ENCODE measurements at regions not wholly inside any gene's neighbourhood (a gene's known extent, or its start where the extent isn't known, plus 50 kb on each side); places are given as distances from the start of the nearest gene placed in this dataset.
"Not testable (repeated sequence)": the region's sequence is repeated elsewhere in the genome, so short reads cannot be mapped to it uniquely, and the experiment has no call there.

GRCh38 chr22:44636502-44637206 lies 65.3 kb upstream of the PRR5 start:
- CTCF ChIA-PET; H3K9me3 ChIP-seq (ENCODE audit: control insufficient read depth, insufficient read depth, low read depth, low read length); H3K4me3 ChIP-seq (ENCODE audit: low read depth, low read length); POLR2A ChIA-PET; H3K27ac ChIP-seq (ENCODE audit: extremely low read depth, low read depth, low read length); H3K4me1 ChIP-seq (ENCODE audit: control insufficient read depth, insufficient read depth, low read length); H3K36me3 ChIP-seq (ENCODE audit: control insufficient read depth in 2 of 2, insufficient read depth in 1 of 2, low read length in 2 of 2): not testable (repeated sequence)
- TF ChIP-seq ZNF366 (tag by site-specific recombination; conservative IDR thresholded peaks at IDR 0.05) (peak; percentile 94), ZNF514 (tag by site-specific recombination; IDR thresholded peaks at IDR 0.05) (0 out of 2 replicates have a peak, but pooled peaks have one; percentile 20), ZBTB17 (tag by site-specific recombination; IDR thresholded peaks at IDR 0.05) (peak; percentile 95)

- POLR2A ChIA-PET, result interaction anchor here (0.7 kb wide), 1 partner anchor 294 kb away, joined by 4 read pairs; no protein-coding TSS in a partner anchor
- CTCF ChIA-PET, result interaction anchor here (0.6 kb wide), 1 partner anchor 171 kb away, joined by 3 read pairs; no protein-coding TSS in a partner anchor
- H3K36me3 ChIP-seq (ENCODE audit: control insufficient read depth in 2 of 2, insufficient read depth in 1 of 2, low read length in 2 of 2); H3K27ac ChIP-seq (ENCODE audit: extremely low read depth, low read depth, low read length); H3K9me3 ChIP-seq (ENCODE audit: control insufficient read depth, insufficient read depth, low read depth, low read length); H3K4me1 ChIP-seq (ENCODE audit: control insufficient read depth, insufficient read depth, low read length); H3K4me3 ChIP-seq (ENCODE audit: low read depth, low read length): not testable (repeated sequence)
These were observed 66.4 kb upstream of the PRR5 start for GRCh38 chr22:44635567-44635966.

- ChIA-PET POLR2A (interaction anchor here (0.6 kb wide), 1 partner anchor 309 kb away, joined by 4 read pairs; no protein-coding TSS in a partner anchor), CTCF (interaction anchor here (0.6 to 1.0 kb wide), 2 partner anchors 9 to 172 kb away, joined by 3 to 5 read pairs; no protein-coding TSS in a partner anchor)
- Histone ChIP-seq H3K4me1 (ENCODE audit: control insufficient read depth, insufficient read depth, low read length) (no peaks in the 10 kb centered on the region), H3K36me3 (ENCODE audit: control insufficient read depth in 2 of 2, insufficient read depth in 1 of 2, low read length in 2 of 2) (no peaks in the 10 kb centered on the region), H3K9me3 (ENCODE audit: control insufficient read depth, insufficient read depth, low read depth, low read length) (no peaks in the 10 kb centered on the region), H3K27ac (ENCODE audit: extremely low read depth, low read depth, low read length) (no peak overlapping the region), H3K4me3 (ENCODE audit: low read depth, low read length) (no peak overlapping the region)
- TF ChIP-seq ZSCAN16 (tag by site-specific recombination; IDR thresholded peaks at IDR 0.05), result no peak
These were observed 67.3 kb upstream of the PRR5 start for GRCh38 chr22:44634426-44635321.

- no peaks in the 10 kb centered on the region for H3K4me1 ChIP-seq (ENCODE audit: control insufficient read depth, insufficient read depth, low read length)
- CTCF ChIA-PET, result no interaction called here
- POLR2A ChIA-PET, result no interaction called here
These were observed 68.4 kb upstream of the PRR5 start for GRCh38 chr22:44633647-44634046.

More at GRCh38 chr22:44633647-44634046, 68.4 kb upstream of the PRR5 start:
- Histone ChIP-seq H3K36me3 (ENCODE audit: control insufficient read depth in 2 of 2, insufficient read depth in 1 of 2, low read length in 2 of 2) (no peaks in the 10 kb centered on the region), H3K9me3 (ENCODE audit: control insufficient read depth, insufficient read depth, low read depth, low read length) (no peaks in the 10 kb centered on the region), H3K4me3 (ENCODE audit: low read depth, low read length) (no peak overlapping the region), H3K27ac (ENCODE audit: extremely low read depth, low read depth, low read length) (no peak overlapping the region)
- TF ChIP-seq ZNF366 (tag by site-specific recombination; conservative IDR thresholded peaks at IDR 0.05) (peak; percentile 98), PATZ1 (tag by site-specific recombination; IDR thresholded peaks at IDR 0.05) (no peak), ZBTB17 (tag by site-specific recombination; IDR thresholded peaks at IDR 0.05) (peak; percentile 99), ZNF664 (tag by site-specific recombination; IDR thresholded peaks at IDR 0.05) (no peak), ZNF221 (tag by site-specific recombination; IDR thresholded peaks at IDR 0.05; ENCODE audit: borderline replicate concordance) (no peak), ZNF398 (tag by site-specific recombination; IDR thresholded peaks at IDR 0.05) (no peak)
